GM21423 (cell line): ENCODE measurements at regions not wholly inside any gene's neighbourhood (a gene's known extent, or its start where the extent isn't known, plus 50 kb on each side); places are given as distances from the start of the nearest gene placed in this dataset.
"Not testable (repeated sequence)": the region's sequence is repeated elsewhere in the genome, so short reads cannot be mapped to it uniquely, and the experiment has no call there.

ENCODE experiments used
- ATAC-seq: cut with Tn5 transposase; IDR thresholded peaks from one replicate; pipeline ENCODE4 v1.9.1; 2021; ENCODE audit warnings: mild to moderate bottlenecking, moderate library complexity; ENCODE audit not compliant: unreplicated experiment

DNA sequence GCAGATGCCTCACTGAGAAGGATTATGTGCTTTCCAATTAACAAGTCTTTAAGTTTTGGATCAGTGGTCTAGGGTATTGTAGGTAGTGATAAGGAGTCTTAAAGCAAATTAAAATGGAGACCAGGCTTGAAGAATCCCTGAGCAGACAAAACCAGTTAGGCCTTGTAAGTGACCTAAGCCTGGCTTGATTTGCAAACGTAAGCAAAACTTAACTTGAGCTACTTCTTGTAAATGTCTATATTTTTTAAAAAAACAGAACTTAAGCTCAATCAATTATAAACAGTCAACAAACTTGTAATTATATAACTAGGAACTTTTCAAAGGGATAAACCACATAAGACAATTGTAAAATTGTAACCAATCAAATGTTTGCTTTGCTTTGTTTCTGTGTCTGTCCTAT, 72.7 kb upstream of the NALF2 start:
- ATAC-seq = no peak

DNA sequence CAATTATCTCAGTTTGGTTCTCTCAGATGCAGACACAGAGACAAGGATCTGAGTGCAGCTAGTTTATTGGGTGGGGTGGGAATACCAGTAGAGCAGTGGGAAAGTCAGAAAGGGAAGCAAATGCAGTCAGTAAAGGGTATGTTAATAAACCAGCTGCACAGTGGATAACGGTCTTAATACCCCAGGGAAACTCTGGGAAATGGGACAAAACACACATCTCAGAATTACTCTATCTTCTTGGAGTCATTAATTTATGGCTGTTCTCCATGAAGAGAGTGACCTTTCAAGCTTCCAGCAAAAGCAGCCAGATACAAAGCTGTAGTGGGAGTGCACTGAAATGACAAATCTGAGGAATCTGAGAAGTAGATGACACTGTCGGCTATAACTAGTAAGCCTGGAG, 73.3 kb upstream of the NALF2 start:
- no peak for ATAC-seq

DNA sequence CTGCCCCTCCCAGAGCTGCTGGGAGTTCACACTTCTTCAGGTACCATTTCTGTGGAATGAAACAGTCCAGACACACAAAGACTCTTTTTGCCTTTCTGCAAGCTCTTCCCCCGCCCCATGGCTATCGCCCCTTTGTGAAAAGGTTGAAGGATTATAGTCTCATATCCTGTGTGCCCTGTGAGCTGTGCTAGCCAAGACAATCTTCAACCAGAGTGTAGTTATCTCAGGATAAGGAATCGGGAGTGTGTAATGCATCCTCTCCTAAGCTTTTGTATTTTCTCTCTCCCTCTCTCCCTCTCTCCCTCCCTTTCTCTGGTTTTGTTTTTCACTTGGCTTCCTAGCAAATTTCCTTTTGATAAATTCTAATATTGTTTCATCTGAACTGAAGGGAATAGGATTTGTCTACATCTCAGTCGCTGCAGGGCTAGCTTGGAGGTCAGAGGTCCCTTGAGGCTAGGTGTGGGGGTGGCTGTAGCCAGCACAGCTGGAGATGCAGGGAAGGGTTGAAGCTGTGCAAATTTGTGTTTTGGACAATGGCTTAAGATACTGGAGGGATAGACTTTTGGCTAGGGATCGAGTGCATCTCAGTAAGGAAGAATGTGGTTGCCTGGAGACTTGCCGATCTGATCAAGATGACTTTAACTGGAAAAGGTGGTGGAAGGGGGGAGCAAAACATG, 74.6 kb upstream of the NALF2 start:
- no peak for ATAC-seq

DNA sequence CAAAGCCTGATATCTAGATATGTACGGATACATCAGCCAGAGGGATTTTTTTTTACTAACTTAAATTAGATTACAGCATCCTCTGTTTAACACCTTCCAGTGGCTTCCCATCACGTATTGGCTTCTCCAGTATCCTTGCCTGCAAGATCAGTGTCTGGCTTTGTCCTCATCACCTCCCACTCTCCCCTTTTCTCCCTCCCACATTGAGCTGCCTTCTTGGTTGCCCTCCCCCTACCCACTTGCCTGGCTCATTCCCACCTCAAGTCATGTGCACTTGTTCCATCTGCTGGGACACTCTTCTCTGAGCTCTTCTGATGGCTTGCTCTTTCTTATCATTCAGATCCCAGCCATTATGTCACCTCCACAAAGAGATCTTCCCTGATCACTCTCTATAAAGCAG, 75.9 kb upstream of the NALF2 start:
- ATAC-seq = no peak

DNA sequence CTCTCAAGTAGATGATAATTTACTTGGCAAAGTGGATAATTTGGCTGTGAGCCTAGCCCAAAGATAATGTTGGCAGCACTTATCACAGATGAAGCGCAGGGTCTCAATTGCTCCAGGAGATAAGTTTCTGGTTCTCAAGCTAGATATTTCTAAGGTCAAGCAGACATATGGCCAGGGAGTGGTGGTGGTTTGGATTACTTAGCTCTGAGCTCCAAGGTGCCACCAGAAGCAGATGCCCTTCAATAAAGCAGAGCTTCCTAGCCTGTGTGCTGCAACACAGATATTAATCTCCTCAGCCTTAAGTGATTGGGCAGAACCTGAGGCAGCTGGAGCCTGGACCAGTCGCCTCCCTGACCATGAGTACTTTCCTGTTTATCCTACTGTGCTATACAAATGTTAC, 79.2 kb upstream of the NALF2 start:
- no peak for ATAC-seq

DNA sequence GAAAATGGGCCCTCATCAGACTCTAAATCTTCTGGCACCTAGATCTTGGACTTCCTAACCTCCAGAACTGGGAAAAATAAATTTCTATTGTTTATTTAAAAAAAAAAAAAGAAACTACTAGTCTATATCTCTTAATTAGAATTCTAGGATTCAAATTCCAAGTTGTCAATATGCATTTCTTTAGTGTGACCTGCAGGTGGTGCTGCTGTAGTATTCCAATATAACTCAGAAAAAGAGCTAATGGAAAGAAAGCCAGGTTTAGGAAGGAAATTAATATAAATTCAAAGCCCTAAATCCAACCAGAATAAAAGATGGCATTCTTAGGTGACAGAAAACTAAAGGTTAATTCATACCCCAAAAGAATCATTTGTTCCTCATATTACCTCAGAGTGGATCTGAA, 80.0 kb upstream of the NALF2 start:
- ATAC-seq = no peak

DNA sequence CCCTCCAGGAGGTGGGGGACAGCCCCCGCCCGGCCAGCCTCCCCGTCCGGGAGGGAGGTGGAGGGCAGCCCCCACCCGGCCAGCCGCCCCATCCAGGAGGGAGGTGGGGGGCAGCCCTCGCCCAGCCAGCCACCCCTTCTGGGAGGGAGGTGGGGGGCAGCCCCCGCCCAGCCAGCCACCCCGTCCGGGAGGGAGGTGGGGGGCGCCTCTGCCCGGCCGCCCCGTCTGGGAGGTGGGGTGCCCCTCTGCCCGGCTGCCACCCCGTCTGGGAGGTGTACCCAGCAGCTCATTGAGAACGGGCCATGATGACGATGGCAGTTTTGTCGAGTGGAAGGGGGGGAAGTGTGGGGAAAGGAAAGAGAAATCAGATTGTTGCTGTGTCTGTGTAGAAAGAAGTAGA, 81.9 kb upstream of the NALF2 start:
- not testable (repeated sequence) for ATAC-seq

DNA sequence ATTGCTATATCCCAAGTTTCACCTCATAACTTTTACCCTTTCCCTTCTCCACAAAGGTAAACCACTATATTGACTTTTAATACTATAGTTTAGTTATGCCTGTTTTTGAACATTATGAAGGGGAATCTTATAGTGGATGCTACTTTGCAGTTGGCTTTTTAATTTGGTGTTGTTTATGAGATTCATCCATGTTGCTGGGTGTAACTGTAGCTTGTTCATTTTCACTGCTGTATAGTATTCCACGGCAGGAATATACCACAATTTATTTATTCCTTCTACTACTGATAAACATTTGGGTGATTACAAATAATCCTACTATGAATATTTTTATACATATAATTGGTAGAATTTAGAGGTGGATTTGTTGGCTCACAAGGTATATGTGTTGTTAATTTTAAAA, 88.4 kb upstream of the NALF2 start:
- no peak for ATAC-seq

DNA sequence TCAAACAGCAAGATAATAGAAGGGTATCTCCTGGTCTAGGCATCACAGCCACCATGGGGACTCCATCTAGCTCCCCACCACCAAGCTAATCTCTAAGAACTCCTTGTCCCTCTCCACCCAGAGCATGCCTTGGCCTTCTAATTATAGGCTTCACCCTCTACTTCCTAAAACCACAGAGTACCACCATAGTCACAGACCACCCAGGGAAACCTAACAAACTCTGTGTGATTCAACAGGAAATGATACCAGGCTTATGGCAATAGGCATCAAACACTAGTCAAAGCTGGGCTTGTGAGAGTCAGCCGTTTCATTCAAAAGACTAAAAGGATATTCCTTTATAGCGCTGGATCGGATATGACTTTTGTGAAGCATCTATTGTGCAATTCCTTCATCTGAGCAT, 91.5 kb upstream of the NALF2 start:
- ATAC-seq = no peak

DNA sequence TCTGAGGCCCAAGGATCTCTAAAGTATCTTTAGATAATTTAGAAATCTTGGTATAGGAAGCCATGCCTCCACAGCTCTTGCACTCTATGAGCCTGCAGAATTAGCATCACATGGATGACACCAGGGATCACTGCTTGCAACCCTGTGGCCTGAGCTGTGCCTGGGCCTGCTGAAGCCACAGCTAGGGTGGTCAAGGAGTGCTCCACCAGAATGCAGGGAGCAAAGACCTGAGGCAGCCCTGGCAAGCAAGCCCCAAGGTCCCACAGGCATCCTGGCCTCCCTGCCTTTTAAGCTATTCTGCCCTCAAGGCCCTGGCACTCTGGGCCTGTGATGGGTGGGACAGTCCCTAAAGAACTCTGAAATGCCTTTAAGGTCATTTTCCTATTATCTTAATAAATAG, 105.2 kb upstream of the NALF2 start:
- ATAC-seq = no peak

DNA sequence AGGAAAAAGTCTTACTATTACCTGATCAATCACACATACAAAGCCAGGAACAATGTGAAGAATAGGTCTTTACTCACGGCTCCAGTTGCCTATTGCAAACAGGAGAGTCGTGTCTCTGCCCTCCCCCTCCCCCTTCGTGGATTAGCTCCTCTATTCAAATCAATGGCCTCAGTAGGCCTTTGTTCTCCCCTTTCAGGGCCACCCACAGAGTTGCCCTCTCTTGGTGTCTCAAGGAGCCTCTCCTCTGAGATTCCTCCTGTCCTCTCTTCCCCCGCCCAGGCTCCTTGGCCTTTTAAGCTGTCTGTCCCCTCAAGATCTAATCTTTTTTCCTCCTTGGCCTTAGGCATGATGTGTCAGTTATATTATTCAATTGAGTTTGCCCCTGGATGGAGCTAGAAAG, 107.2 kb upstream of the NALF2 start:
- no peak for ATAC-seq

DNA sequence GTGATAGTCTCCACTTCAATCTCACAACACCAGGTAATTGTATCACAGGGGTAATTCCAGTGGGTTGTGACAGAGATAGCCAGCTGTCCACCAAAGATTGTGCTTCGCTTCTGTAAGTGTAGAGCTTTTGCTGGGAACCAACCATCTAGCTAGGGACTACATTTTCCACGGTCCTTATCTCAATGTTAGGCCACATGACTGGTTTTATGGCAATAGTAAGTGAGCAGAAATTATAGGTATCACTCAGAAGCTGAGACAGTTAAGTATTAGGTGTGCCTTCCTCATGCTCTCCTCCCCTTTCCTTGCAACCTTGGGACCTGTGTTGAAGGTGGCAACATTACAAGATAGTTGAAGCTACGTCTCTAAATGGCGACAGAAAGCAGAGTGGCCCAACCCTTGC, 108.8 kb upstream of the NALF2 start:
- no peak for ATAC-seq

DNA sequence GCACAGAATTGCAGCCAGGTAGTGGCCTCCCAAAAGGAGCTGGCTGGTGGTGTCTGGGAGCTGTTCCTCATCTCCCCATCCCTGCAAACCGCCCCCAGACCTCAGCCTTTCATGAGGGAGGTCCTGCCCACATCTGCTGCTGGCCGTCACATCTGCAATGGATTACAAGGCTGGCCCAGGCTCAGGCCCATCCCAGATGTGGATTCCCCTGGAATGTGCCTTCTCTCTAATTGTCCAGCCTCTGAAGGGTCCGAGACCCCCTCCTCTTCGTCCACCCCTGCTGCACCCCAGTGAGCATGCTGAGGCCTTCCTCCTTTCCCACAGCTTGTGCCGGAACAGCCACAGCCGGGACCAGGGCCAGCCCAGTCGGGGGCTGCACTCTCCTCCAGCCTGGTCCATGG, 115.0 kb upstream of the NALF2 start:
- no peak for ATAC-seq

DNA sequence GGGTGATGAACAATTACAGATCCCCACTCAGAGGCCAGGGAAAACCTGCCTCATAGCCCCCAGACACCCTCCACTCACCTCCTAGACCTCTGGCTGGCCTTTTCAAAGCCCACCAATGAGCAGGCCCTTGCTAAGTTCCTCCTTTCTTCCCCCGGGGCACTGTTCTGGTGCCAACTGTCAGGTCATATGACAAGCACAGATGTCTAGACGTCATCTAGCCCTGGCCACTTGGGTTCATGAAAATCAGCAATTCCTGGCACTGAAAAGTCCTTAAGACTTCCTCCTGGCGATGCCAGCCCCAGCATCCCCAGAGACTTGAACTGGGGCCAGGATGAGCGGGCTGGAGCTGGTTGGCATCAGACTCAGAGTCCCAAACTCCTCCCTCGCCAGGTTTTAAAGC, 115.6 kb upstream of the NALF2 start:
- no peak for ATAC-seq

DNA sequence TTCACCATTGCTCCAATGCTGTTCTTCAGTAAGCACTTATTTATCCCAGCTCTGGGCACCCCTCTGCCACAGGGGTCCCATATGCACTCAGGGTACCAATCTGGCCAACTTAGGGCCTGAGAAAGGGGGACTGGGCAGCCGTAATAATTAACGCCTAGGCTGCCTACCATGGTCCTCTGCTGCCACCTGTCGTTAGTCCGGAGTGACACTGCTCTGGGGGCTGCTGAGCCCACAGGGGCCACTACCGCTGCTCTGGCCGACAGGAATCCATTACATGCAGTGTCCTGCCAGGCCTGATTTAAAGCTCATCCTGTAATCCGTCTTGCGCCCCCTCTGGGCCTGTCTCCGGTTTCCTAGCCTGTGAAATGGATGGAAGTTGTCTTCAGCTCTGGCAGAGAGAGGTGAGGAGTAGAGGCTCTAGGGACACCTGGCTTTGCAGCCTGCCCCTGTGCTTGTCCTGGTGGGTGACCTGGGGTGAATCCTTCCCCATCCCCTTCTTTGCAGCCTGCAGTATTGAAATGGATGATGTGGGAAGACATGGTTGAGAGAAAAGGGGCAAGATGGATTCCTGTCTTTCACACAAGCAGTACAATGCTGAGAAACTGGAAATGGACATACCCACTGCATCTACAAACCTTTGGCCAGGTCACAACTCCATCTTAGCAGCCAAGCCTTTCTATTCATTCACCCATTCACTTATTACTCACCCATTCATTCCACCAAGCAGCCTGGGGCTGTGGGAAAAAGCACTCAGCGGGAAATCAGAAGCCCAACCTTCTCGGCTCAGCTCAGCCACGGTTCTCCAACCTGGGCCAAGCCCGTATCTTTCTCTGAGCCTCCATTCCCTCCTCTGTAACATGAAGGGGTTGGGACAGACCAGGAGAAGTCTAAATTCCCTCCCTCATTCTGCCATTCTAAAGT, 116.3 kb upstream of the NALF2 start:
- ATAC-seq = no peak

DNA sequence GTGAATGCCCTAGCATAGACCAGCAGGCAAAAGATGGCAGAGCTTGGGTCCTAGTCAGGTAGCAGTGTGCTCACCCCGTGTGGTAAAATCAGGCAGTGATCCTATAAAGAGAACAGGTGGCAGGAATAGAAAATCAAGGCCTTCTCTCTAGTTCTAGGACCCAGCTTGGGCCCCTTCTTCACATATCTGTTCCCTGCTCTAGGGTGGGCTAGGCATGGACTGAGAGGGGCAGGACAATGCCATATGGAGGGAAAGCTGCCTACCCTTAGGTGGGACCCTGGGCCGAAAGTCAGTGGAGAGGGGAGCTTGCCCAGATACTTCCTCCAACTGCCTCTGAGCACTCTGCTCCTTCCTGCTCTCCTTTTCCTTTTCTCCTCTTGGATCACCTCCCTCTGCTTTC, 117.4 kb upstream of the NALF2 start:
- no peak for ATAC-seq

DNA sequence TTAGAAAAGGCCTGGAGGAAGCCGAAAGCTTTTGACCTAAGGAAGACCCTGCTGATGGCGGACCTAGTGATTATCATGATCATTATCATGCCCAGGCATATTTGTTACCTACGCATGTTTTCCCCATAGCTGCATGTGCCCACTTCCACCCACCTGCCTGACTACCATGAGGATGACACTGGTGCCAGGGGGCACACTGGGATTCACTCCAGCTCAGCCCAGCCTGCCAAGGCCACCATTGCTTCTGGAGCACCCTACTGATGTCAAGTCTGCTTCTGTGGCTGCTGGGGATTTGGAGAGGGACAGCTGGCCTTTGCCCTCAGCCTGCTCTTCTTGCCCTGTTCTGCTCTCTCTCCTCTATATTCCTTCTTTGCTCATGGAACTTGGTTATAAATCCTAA, 124.7 kb upstream of the NALF2 start:
- no peak for ATAC-seq

DNA sequence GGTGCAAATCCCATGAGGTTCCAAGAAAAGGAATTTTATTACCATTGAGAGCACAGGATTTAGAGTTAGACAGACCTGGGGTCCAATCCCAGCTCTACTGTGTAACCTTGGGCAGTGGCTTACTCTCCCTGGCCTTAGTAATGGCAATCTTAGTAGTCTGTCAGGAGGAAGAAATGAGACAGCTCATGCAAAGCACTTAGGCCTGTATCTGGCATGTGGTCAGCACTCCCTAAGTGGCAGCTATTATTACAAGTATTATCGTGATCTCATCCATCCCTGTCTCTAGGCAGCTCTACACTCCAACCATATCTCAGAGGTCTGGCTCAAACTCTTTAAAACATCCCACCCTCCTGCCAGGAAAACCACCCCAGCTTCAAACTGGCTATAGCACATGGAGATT, 129.6 kb upstream of the NALF2 start:
- ATAC-seq = no peak

DNA sequence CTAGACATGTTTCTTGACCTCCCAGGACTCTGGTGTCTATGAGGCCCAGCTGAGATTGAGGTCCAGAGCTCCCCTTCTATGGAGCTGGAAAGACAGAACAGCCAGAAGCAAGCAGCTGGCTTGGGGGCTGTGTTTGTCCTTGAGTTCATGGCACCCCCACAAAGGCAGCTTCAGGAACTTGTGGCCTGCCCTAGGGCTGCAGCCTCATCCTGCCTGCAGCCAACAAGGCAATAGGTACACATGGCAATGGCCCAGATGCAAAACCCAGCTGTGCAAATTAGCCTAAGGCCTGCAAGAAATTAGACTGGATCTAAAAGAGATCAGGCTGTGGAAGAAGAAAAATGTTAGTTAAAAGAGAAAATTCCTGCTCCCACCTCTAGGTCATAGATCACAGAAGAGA, 131.7 kb upstream of the NALF2 start:
- ATAC-seq = no peak

DNA sequence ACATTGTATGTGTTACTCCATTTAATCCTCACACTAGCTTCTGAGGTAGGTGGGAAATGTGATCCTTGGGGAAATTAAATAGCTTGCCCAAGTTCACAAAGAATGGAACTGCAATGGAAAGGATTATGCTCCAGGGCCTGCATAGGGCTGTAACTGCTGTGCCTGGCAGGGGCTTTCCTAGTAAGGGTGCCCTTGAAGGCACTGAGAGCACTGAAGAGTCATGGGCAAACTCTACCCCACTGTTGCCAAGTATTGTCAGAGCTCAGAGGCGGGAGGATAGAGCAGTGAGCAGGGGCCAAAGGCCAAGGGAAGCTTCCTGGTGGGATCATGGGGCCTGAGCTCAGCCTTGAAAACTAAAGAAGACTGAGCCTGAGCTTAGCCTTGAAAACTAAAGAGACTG, 133.0 kb upstream of the NALF2 start:
- ATAC-seq = no peak

DNA sequence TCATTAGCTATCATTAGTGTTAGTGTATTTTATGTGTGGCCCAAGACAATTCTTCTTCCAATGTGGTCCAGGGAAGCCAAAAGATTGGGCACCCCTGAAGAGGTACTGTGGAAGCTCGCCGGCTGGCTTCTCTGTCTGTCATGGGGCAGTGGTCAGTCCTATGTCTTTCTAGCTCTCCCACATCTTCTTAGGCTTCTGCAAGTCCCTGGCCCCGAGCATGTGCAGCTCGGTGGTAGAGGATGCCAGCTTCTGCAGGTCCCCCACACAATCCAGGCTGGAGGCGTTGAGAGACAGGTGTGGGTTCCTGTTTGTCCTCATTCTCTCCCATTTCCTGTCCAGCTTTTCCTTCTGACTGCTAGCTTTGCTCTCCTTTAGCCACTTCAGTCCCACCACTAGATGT, 134.1 kb upstream of the NALF2 start:
- ATAC-seq = no peak

DNA sequence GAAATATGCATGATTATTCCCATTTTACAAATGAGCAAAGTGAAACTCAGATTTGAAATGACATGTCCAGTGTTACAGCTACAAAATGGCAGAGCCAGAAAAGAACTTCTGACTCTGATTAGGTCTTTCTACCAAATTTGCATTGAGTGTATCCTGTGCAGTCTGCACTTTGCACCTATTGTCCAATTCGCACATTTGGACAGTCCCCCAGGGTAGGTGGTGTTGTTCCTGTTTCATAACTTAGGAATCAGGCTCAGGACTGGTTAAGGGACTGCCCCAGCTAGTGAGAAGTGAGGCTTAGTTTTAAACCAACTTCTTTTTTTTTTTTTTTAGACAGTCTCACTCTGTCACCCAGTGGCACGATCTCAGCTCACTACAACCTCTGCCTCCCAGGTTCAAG, 137.9 kb upstream of the NALF2 start:
- ATAC-seq = no peak

DNA sequence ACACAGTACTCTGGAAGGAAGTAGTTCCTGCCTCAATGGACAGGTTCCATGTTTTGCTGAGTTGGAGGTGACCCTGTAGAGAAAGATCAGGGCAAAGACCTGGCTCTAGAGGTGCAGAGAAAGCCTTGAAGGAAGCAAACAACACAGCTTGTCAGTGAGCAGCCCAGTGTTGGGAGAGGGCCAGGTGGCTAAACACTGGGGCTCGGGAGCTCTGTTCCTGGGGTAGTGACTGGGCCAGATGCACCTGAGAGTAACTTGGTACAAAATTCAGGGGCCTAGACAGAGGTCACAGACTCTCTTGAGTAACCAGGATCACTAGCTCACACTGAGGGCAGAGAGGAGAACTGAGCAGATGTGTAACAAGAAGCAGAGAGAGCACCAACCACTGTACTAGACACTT, 138.4 kb upstream of the NALF2 start:
- no peak for ATAC-seq
